DMS53 treated with DMSO at 0.1 percent for 48 hours (cell line): ENCODE measurements at regions not wholly inside any gene's neighbourhood (a gene's known extent, or its start where the extent isn't known, plus 50 kb on each side); places are given as distances from the start of the nearest gene placed in this dataset.
"Not testable (repeated sequence)": the region's sequence is repeated elsewhere in the genome, so short reads cannot be mapped to it uniquely, and the experiment has no call there.

ENCODE experiments used
- DNase-seq: peaks from one replicate; lab custom pipeline; 2025; ENCODE audit not compliant: unreplicated experiment; lab: John Stamatoyannopoulos, UW

GRCh38 chrX:95218976-95219375, 1465.7 kb upstream of the DIAPH2 start:
- DNase-seq, result no peak

GRCh38 chrX:95248386-95248785, 1436.3 kb upstream of the DIAPH2 start:
- no peak for DNase-seq

- DNase-seq, result peak; percentile 28
Measured at GRCh38 chrX:95290455-95290854, 1394.2 kb upstream of the DIAPH2 start.

GRCh38 chrX:95291561-95291960, 1393.1 kb upstream of the DIAPH2 start:
- peak; percentile 8 for DNase-seq

DNA sequence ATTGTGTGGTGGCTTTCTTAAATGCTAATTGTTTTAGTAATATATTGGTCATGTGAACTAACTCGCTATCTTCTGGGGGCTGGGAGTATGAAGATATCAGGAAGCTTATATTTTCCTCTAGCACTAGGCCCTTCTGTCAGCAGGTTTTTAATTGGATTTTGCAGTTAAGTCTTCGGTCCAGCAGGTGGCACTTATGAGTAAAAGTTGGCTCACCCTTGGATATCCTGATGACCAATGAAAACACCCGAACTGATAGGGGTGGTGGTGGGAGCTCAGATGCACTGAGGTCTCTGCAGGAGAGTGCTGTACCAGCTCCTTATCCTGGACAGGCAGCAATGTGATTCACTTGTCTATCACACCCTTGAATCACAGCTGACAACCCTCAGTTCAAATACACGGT, 1365.8 kb upstream of the DIAPH2 start:
- DNase-seq, result peak; percentile 4

GRCh38 chrX:95325185-95325584, 1359.5 kb upstream of the DIAPH2 start:
- DNase-seq, result no peak

GRCh38 chrX:95330292-95330691, 1354.3 kb upstream of the DIAPH2 start:
- DNase-seq, result no peak

DNA sequence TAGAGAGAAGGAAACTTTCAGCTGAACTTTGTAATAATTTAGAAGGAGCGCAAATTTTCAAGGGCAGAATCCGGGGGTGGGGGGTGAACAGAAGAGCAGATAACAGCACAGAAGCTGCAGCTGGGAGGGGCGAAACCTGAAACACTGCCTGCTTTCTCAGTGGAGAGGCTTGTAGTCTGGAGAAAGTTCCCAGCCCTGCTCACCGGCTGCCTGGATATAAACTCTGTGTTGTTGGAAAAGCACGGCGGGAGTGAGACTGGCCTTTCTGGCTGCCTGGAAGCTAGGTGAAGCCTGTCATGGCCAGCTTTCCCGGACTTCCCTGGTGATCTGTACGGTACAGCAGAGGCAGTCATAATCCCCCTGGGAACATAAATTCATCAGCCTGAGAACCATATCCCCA, 1352.1 kb upstream of the DIAPH2 start:
- no peak for DNase-seq

DNA sequence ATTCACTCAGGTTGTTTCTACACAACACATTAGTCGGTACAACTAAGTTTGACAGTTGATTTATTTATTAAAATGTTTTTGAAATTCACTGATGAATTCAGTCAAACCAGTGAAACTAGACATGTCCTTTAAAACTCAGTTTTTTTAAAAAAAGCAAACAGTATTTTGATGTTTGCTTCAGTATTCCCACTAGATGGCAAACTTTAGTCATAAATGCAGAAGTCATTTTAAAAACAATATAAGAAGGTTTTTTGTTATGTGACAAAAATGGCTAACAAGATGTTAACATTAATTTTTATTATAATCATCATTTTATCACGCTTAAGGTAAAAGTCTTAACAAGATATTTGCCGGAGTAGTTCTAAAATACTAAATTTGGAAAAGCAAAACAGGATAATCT, 1337.8 kb upstream of the DIAPH2 start:
- peak; percentile 40 for DNase-seq

- DNase-seq, result no peak
Measured at GRCh38 chrX:95350774-95351488, 1333.7 kb upstream of the DIAPH2 start.

DNA sequence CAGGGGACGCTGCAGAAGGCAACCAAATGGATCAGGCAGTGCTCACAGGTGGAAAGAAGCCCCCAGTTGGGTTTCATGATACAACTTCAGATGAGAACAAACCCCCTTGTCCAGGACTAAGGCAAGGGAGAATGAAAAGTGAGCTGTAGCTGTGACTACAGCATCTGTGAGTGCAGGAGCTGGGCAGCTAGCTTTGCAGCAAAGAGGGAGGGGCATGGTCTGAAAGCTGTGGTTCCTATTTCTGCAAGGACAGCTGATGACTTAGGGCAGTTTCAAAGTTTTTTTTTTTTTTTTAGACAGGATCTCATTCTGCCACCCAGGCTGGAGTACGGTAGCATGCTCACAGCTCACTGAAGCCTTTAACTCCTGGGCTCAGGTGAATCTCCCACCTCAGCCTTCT, 1317.4 kb upstream of the DIAPH2 start:
- no peak for DNase-seq

DNA sequence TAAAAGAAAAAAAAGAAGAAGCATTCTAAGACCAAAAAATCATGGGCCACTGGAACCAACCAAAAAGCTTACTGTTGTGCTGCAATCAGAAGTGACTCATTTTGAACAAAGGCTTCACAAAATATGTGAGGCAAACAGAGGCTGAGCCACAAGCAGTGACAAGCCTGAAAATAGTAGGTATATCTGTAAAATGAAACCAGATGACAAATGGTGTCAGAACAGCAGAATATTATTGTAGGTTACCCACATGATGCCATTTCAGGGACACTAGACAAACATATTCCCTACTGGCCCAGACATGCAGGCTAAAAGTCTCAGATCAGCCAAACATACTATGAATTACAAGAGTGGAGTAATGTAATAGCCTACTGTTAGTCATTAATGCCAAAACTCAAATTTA, 1301.8 kb upstream of the DIAPH2 start:
- no peak for DNase-seq

GRCh38 chrX:95383778-95384177, 1300.9 kb upstream of the DIAPH2 start:
- DNase-seq, result no peak

- no peak for DNase-seq
Measured at GRCh38 chrX:95427389-95427788, 1257.3 kb upstream of the DIAPH2 start.

DNA sequence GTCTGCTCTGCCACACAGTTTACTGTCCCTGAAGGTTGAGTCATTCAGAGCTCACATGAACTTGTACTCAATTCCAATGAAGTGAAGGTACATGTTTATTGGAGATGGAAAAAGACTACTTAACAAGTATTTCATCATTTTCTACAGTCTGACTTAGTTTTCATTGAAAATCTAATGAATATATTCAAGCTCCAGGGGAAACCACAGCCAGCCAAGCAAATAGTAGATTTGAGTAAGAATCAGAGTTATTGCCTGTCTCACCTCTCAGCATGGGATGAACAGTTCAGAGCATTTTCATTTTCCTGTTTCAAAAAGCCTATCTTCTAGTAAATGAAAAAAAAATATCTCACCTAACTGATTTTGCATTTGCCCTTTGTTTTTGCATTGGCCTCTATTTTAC, 1249.4 kb upstream of the DIAPH2 start:
- DNase-seq, result no peak

GRCh38 chrX:95441836-95442235, 1242.8 kb upstream of the DIAPH2 start:
- DNase-seq, result no peak

- no peak for DNase-seq
Measured at GRCh38 chrX:95484781-95485180, 1199.9 kb upstream of the DIAPH2 start.

DNA sequence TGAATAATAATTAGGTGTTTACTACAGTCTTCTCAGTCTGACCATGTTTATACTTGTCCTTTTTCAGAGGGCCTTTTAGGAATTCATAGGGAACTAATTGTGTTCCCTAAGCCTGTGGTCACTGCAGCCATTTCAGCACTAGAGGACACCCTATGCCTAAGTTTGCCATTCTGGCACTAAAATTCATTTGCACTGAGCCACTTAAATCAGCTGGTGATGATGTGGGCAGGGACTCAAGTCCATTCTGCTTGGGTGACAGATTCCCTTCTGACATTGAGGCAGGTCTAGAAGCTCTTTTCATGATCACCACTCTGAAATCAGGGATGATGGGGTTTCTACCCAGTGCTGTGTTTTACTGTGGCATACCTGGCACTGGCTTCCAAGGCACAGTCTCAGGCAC, 1178.9 kb upstream of the DIAPH2 start:
- peak; percentile 1 for DNase-seq

DNA sequence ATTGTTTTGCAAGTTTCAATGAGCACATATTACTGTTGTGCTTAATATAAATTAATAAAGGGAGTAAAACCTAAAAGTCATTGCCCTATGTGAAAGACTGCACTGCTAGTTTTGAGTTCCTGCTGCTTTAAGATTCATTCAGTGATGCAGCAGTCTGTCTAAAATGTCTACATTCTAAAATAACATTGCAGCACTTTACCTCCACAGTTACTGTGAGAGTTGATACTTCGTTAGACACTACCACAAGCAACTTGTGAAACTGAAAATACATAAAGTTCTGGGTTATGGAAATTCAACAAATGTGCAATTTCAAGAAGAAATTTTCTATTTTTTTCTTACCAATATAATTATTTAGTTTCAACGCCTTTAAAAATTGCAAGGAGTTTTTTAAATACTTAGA, 1175.2 kb upstream of the DIAPH2 start:
- no peak for DNase-seq

DNA sequence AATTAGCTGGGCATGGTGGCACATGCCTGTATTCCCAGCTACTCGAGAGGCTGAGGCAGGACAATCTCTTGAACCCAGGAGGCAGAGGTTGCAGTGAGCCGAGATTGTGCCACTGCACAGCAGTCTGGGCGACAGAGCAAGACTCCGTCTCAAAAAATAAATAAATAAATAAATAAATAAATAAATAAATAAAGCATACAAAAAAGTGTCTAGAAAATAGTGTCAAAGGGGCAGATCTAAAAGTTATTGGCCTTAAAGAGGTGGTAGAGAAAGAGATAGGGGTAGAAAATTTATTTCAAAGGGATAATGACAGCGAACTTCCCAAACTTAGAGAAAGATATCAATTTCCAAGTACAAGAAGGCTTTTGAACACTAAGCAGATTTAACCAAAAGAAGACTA, 1160.6 kb upstream of the DIAPH2 start:
- not testable (repeated sequence) for DNase-seq

DNA sequence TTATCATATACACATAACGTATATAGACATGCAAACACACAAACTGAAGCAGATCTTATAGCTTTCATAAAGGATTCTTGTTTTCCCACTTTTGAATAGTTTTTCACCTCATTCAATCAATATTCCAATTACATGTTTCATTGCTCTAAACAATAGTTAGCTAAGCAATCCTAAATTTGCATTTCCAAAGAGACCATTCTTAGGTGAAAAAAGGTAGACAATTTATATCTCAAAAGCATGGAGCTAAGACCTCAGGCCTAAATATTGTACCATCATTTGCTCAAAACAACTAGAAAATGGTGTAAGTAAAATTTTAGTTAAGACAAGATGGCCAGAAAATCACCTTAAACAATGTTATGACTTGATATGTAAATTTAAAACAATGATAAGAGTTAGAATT, 1148.5 kb upstream of the DIAPH2 start:
- DNase-seq, result no peak

GRCh38 chrX:95536661-95537060, 1148.0 kb upstream of the DIAPH2 start:
- DNase-seq, result no peak

DNA sequence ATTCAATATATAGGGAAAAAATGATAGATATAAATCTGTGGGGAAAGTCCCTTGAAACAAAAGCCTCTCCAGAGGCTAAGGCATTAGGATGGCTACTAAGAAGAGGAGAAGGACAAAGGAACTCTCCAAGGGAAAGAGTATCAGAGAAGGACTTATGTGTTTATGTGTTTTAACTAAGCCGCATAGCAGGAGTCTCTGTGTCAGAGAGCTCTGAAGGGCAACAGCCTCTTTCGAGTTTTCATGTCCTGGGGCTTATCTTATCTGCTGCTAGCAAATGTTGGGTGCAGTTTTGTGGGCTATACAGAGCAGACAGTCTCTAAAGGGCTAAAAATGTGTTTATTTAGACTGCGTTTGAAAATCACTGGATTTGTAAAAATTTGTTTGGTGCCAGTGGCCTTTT, 1145.6 kb upstream of the DIAPH2 start:
- no peak for DNase-seq
